ENCODE measurements at regions not wholly inside any gene's neighbourhood (a gene's known extent, or its start where the extent isn't known, plus 50 kb on each side); places are given as distances from the start of the nearest gene placed in this dataset.
"Not testable (repeated sequence)": the region's sequence is repeated elsewhere in the genome, so short reads cannot be mapped to it uniquely, and the experiment has no call there.

DNA sequence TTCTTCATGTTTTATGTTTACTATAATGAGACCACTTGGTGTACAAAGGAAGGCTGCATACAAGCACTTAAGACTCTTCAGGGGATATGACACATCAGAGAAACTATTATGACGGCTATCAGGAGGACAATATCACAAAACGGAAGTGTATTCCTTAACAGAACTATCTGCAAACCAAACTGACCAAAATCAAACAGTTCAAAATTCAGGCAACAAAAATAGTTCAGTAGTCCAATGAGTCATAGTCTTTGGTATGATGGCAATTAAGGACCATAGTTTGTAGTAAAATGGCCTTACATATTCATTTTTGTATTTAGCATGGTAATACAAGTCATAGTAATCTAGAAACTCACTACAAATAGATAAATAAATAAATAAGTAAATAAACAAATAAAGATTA, 1638.7 kb upstream of the SEL1L start:
- Histone ChIP-seq H3K9me3 (ENCODE audit: low read length) (no peaks in the 10 kb centered on the region), H3K9me2 (ENCODE audit: low read depth, low read length) (no peaks in the 10 kb centered on the region), H3K36me3 (ENCODE audit: insufficient read depth, low read length) (no peaks in the 10 kb centered on the region), H4K20me1 (ENCODE audit: insufficient read depth, low read length) (no peaks in the 10 kb centered on the region), H3K79me2 (ENCODE audit: insufficient read depth, low read length) (no peaks in the 10 kb centered on the region), H3K4me3 (ENCODE audit: low read depth, low read length, poor library complexity, severe bottlenecking) (no peak overlapping the region), H3K4me1 (ENCODE audit: insufficient read depth, low read length, severe bottlenecking) (no peaks in the 10 kb centered on the region), H3K9ac (ENCODE audit: low read length) (no peak overlapping the region), H3K27ac (ENCODE audit: low read depth, low read length, poor library complexity, severe bottlenecking) (no peak overlapping the region), H3K4me2 (ENCODE audit: low read length) (no peak overlapping the region), H3K27me3 (ENCODE audit: insufficient read depth, low read length) (no peaks in the 10 kb centered on the region), H3F3A (ENCODE audit: insufficient read depth, low read length) (no peaks in the 10 kb centered on the region), H2AFZ (ENCODE audit: low read length) (no peak overlapping the region)
- TF ChIP-seq, protein P1, sequence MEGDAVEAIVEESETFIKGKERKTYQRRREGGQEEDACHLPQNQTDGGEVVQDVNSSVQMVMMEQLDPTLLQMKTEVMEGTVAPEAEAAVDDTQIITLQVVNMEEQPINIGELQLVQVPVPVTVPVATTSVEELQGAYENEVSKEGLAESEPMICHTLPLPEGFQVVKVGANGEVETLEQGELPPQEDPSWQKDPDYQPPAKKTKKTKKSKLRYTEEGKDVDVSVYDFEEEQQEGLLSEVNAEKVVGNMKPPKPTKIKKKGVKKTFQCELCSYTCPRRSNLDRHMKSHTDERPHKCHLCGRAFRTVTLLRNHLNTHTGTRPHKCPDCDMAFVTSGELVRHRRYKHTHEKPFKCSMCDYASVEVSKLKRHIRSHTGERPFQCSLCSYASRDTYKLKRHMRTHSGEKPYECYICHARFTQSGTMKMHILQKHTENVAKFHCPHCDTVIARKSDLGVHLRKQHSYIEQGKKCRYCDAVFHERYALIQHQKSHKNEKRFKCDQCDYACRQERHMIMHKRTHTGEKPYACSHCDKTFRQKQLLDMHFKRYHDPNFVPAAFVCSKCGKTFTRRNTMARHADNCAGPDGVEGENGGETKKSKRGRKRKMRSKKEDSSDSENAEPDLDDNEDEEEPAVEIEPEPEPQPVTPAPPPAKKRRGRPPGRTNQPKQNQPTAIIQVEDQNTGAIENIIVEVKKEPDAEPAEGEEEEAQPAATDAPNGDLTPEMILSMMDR (IDR thresholded peaks at IDR 0.05; ENCODE audit: low read length) = no peak
- TF ChIP-seq EZH2 (IDR thresholded peaks at IDR 0.05; ENCODE audit: borderline replicate concordance, low read length) = no peak

DNA sequence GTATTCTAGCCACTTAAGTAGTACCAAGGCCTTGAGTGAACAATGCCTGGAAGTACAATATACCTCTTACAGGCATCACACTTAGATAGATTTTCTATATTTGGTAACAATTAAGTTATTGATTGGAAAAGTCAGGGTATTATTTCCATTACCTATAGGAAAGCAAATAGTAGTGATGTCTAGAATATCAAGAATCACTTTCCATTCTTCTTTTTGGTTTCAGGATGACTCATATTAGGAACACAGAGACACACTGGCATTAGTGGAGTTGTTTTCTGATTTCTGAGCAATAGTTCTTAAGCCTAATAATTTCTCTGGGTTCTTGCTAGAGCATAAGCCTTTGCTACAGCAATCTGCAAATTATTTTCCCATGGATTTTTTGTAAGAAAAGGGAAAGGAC, 1640.0 kb upstream of the SEL1L start:
- Histone ChIP-seq H2AFZ (ENCODE audit: low read length) (no peak overlapping the region), H3K4me3 (ENCODE audit: low read depth, low read length, poor library complexity, severe bottlenecking) (no peak overlapping the region), H3K4me1 (ENCODE audit: insufficient read depth, low read length, severe bottlenecking) (no peaks in the 10 kb centered on the region), H3K9ac (ENCODE audit: low read length) (no peak overlapping the region), H4K20me1 (ENCODE audit: insufficient read depth, low read length) (no peaks in the 10 kb centered on the region), H3K79me2 (ENCODE audit: insufficient read depth, low read length) (no peaks in the 10 kb centered on the region), H3F3A (ENCODE audit: insufficient read depth, low read length) (no peaks in the 10 kb centered on the region), H3K4me2 (ENCODE audit: low read length) (no peak overlapping the region), H3K27me3 (ENCODE audit: insufficient read depth, low read length) (no peaks in the 10 kb centered on the region), H3K36me3 (ENCODE audit: insufficient read depth, low read length) (no peaks in the 10 kb centered on the region), H3K9me3 (ENCODE audit: low read length) (no peaks in the 10 kb centered on the region), H3K27ac (ENCODE audit: low read depth, low read length, poor library complexity, severe bottlenecking) (no peak overlapping the region), H3K9me2 (ENCODE audit: low read depth, low read length) (no peaks in the 10 kb centered on the region)
- TF ChIP-seq, protein P1 (IDR thresholded peaks at IDR 0.05; ENCODE audit: low read length) = no peak
- TF ChIP-seq EZH2 (IDR thresholded peaks at IDR 0.05; ENCODE audit: borderline replicate concordance, low read length) = no peak

DNA sequence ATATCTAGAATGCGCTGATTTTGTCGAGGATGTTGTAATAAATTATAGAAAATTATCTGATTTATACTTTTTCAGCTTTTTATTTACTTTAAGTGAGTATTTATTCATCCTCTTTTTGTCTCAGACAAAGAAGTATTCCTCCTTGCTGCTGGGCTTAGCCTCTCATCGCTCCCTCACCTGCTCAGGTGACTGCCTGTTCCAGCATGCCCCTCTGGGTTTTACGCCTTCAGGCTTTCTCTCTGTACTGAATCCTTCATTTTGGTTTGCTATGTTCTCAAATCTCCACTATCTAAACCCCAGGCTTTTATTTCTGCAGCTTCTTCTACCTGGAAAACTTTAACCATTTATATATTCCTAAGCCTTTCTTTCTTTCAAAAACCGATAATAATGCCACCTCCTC, 1650.9 kb upstream of the SEL1L start:
- no peaks in the 10 kb centered on the region for H3K79me2 ChIP-seq (ENCODE audit: insufficient read depth, low read length)
- H3K27me3 ChIP-seq (ENCODE audit: insufficient read depth, low read length) = no peaks in the 10 kb centered on the region
- H3K4me3 ChIP-seq (ENCODE audit: low read depth, low read length, poor library complexity, severe bottlenecking) = no peak overlapping the region
- no peaks in the 10 kb centered on the region for H3K9me2 ChIP-seq (ENCODE audit: low read depth, low read length)
- H2AFZ ChIP-seq (ENCODE audit: low read length) = no peak overlapping the region
- H3K4me2 ChIP-seq (ENCODE audit: low read length) = no peak overlapping the region
- H3K36me3 ChIP-seq (ENCODE audit: insufficient read depth, low read length) = no peaks in the 10 kb centered on the region
- no peaks in the 10 kb centered on the region for H3K9me3 ChIP-seq (ENCODE audit: low read length)
- H3F3A ChIP-seq (ENCODE audit: insufficient read depth, low read length) = no peaks in the 10 kb centered on the region
- TF ChIP-seq, protein P1 (IDR thresholded peaks at IDR 0.05; ENCODE audit: low read length) = no peak
- no peak for TF ChIP-seq EZH2 (IDR thresholded peaks at IDR 0.05; ENCODE audit: borderline replicate concordance, low read length)
- no peak overlapping the region for H3K9ac ChIP-seq (ENCODE audit: low read length)
- no peaks in the 10 kb centered on the region for H3K4me1 ChIP-seq (ENCODE audit: insufficient read depth, low read length, severe bottlenecking)
- no peaks in the 10 kb centered on the region for H4K20me1 ChIP-seq (ENCODE audit: insufficient read depth, low read length)
- H3K27ac ChIP-seq (ENCODE audit: low read depth, low read length, poor library complexity, severe bottlenecking) = no peak overlapping the region

DNA sequence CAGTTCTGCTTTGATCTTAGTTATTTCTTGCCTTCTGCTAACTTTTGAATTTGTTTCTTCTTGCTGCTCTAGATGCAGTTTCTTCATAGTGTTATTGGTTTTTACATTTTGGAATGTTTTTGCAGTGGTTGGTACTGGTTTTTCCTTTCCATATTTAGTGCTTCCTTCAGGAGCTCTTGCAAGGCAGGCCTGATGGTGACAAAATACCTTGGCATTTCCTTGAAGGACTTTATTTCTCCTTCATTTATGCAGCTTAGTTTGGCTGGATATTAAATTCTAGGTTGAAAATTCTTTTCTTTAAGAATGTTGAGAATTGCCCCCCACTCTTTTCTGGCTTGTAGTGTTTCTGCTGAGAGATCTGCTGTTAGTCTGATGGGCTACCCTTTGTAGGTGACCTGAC, 1654.7 kb upstream of the SEL1L start:
- H4K20me1 ChIP-seq (ENCODE audit: insufficient read depth, low read length); H3K9me2 ChIP-seq (ENCODE audit: low read depth, low read length); H3K27ac ChIP-seq (ENCODE audit: low read depth, low read length, poor library complexity, severe bottlenecking); H3K79me2 ChIP-seq (ENCODE audit: insufficient read depth, low read length); H3F3A ChIP-seq (ENCODE audit: insufficient read depth, low read length); H3K36me3 ChIP-seq (ENCODE audit: insufficient read depth, low read length); H3K9me3 ChIP-seq (ENCODE audit: low read length); H3K4me3 ChIP-seq (ENCODE audit: low read depth, low read length, poor library complexity, severe bottlenecking); H3K4me1 ChIP-seq (ENCODE audit: insufficient read depth, low read length, severe bottlenecking); H3K9ac ChIP-seq (ENCODE audit: low read length); H2AFZ ChIP-seq (ENCODE audit: low read length); H3K4me2 ChIP-seq (ENCODE audit: low read length); H3K27me3 ChIP-seq (ENCODE audit: insufficient read depth, low read length): not testable (repeated sequence)
